ENCODE measurements at regions not wholly inside any gene's neighbourhood (a gene's known extent, or its start where the extent isn't known, plus 50 kb on each side); places are given as distances from the start of the nearest gene placed in this dataset.

DNA sequence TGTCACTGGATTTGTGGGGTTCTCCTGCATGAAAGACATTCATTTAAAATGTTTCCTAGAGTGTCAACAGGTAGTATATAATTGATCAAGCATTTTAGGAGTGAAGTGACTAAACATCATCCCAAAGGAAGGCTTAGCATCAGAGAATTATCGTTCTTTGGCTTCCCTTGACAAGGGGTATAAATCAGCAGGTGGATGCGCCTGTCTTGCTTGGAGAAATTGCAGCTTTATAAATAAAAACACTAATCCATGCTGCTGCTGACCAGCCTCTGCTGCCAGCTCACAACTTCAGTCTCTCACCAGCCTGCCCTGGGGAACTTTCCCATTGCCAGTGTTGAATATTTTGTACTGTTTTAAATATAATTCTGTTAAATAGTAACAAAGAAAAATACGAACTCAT lies 1184.7 kb upstream of the TENM4 start:
- no peak for DNase-seq

DNA sequence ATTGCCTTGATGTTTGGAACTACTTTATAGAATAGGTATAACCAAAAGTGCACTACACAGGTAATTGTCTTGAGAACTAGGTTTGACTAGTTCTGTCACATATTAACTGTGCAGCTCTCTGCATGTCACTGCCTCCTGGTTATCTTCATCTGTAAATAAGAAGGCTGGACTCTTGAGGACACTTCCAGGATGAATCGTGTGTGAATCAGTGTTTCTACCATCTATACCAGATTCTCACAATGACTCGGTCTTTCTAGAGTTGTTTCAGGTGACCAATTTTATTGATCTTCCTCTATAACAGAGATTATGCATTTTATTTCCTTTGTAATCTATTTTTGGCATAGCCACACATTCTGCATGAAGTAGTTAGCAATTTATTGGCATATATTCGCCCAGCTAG lies 1181.0 kb upstream of the TENM4 start:
- DNase-seq, result no peak

- DNase-seq, result no peak
Observed at GRCh38 chr11:80620867-80621266, 1180.0 kb upstream of the TENM4 start.

DNA sequence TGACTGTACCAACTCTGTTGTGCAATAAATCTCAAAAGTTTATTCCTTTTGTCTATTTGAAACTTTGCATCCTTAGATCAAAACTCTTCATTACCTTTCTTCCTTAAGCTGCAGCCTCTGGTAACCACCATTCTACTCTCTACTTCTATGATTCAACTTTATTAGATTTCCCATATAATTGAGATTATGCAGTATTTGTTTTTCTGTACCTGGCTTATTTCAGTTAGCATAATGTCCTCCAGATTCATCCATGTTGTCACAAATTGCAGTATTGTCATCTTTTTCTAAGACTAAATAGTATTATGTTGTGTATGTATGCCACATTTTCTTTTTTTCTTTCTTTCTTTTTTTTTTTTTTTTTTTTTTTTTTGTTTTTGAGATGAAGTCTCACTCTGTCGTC lies 1176.3 kb upstream of the TENM4 start:
- DNase-seq, result no peak

- DNase-seq, result no peak
Observed at GRCh38 chr11:80616070-80616800, 1175.4 kb upstream of the TENM4 start.

DNA sequence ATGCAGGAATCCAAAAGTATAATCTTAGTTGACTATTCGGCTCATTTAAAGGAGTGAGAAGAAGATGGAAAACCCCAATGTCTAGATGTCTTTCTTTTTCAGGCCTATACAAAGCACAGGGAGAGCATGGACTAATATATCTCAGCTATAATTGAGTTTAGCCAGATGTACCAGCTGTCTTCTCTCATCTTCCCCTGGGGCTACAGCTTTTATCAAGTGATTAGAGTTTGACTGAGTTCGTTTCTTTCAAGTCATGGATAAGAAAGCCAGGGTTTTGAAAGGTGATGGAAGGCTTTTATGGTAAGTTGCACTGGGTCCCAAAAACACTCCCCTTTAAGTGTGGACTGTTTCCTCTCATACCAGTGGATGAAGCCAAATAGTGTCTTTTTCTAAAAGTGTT lies 1172.8 kb upstream of the TENM4 start:
- DNase-seq, result no peak

DNA sequence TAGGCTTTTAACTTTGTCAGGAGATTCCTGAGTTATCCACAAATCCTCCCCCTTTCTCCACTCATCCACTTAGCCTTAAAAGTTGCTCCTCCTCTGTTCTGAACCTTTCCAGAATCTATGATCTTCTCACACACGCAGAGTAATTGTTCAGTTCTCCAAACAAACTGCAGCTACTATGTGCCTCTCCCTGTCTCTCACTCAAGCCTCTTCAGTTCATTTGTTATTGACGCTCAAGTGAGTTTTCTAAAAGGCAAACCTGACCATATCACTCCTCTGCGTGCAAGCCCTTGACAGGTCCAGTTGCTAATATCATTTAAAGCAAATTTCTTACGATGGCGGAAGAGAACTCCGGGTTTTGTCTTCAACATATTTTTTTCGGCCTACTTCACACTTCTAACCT lies 1169.7 kb upstream of the TENM4 start:
- DNase-seq, result no peak

- DNase-seq, result no peak
Observed at GRCh38 chr11:80603472-80603871, 1162.6 kb upstream of the TENM4 start.

DNA sequence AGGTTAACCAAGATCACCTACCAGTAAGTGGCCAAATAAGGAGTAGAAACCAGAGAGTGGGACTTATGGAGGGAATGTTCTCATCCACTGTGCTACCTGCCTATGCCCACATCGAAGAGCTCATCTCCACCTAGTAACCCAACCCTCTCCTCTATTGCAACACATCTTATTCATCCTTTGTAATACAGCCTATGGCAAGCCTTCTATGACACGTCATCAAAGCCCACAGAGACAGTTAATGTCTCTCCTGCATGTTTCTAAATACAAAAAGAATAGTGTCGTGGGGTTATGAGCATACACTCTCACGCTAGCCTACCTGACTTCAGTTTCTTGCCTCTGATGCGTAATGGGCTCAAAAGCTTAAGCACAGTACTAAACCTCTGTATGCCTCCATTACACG lies 1158.1 kb upstream of the TENM4 start:
- no peak for DNase-seq

DNA sequence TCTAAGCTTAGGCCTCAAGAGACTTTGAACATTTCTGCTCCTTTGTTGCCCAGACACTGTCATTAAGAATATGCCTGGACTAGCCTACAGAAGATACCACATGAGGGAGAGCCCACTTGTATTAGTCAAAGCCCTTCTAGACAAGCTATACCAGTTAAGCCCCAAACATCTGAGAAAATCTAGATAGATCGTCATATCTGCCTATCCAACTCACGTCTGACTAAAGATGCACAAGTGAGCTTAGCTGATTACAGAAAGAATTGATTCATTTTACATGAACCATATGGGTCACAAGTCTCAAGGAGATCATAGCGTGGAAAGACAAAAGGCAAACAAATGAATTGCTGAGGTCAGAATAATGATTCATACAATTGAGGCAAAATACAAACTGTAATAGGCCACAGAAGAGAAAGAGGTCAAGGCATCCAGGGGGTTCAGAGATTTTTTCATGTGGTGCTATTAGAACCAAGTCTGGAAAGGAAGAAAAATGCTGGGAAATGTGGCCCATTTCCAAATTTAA lies 1155.5 kb upstream of the TENM4 start:
- DNase-seq, result no peak

GRCh38 chr11:80595011-80595410 lies 1154.2 kb upstream of the TENM4 start:
- DNase-seq, result no peak

GRCh38 chr11:80593648-80594374 lies 1153.0 kb upstream of the TENM4 start:
- peak; percentile 40 for DNase-seq

DNA sequence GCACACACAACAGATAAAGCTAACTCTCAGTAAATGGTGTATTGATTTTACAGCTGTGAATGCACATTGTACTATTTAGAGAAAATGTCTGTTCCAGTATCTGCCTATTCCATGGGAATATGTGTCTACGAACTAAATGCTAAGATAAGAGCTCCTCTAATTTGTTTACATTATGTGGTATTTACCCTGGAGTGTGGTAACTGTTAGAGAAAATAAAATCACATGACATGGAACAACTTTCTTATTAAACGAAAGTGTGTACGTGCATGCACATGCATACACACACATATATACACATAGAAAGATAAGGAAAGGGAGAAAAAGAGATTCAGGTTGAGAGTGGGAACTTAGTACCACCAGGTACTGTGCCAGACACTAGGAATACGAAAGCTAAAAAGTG lies 1151.7 kb upstream of the TENM4 start:
- DNase-seq, result no peak

DNA sequence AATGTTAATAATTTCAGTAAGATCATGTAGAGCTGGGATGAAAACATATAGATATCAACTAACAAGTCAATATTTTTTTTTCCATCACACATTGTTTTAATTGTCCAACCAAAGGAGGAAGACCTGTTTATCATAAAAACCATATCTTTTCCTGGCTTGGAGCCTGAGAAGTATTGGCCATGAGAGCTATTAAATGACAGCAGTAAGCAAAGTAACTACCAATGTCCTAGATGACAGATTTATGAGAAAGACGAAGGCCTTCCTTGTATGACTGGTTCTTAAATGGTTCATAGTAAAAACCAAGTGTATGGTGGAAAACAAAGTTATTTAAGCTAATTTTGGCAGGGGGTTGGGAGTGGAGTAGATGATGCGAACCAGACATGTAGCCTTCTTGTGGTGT lies 1147.1 kb upstream of the TENM4 start:
- DNase-seq, result no peak

- no peak for DNase-seq
Observed at GRCh38 chr11:80586464-80586863, 1145.6 kb upstream of the TENM4 start.

GRCh38 chr11:80584661-80585060 lies 1143.8 kb upstream of the TENM4 start:
- DNase-seq, result no peak

GRCh38 chr11:80569832-80570231 lies 1129.0 kb upstream of the TENM4 start:
- no peak for DNase-seq

DNA sequence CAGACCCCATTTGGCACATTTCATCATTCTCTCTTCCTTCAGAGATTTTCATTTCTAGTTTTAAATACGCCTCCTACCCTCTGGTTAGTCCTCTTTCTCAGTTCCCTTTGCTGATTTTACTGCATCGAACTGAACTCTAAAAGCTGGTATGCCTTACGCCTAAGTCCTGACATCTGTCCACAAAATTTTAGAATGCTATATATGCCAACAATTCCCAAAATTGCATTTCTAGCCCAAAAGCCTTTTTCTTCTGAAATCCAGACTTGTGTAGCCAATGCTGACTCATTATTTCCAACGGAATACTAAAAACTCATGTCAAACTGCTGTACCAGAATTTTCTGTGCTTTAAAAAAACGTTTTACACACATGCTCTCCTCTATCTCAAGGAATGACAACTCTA lies 1124.4 kb upstream of the TENM4 start:
- DNase-seq, result no peak

GRCh38 chr11:80562523-80563125 lies 1121.8 kb upstream of the TENM4 start:
- no peak for DNase-seq

- no peak for DNase-seq
Observed at GRCh38 chr11:80559942-80560341, 1119.1 kb upstream of the TENM4 start.

DNA sequence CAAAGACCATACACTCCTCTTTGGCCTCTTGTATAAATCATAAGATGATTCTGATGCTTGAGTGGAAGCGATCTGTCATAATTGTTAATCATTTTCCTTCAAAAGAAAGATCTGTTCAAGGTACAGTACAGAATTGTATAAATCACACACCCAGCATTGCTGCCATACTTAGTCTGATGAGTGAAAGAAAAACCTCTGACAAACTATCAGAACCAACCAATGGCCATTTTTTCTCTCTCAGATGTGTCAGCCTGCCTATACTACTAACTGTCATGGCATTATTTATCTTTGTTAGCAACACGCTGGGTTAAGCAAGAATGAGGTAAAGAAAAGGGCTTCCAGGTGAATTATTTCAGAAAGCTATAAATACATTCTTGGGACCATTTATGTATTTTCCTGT lies 1112.7 kb upstream of the TENM4 start:
- no peak for DNase-seq

DNA sequence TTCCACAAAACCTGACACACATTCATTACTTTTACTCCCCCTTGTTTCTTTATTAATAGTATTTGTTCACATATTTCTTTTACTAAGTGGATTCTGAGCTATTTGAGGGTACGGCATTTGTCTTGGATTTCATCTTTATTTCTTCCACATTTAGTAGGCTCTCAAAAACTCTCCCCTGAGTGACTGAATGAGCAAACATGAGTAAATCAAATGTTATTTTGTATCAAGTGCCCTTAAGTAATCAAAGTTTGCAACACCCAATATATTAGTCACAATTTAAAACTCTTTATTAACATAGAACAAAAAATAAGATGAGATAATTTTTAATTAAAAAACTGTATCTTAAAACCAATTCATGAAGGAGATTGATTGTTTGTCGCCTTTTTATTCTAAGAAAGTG lies 1101.9 kb upstream of the TENM4 start:
- DNase-seq, result no peak

- no peak for DNase-seq
Observed at GRCh38 chr11:80538040-80538439, 1097.2 kb upstream of the TENM4 start.

DNA sequence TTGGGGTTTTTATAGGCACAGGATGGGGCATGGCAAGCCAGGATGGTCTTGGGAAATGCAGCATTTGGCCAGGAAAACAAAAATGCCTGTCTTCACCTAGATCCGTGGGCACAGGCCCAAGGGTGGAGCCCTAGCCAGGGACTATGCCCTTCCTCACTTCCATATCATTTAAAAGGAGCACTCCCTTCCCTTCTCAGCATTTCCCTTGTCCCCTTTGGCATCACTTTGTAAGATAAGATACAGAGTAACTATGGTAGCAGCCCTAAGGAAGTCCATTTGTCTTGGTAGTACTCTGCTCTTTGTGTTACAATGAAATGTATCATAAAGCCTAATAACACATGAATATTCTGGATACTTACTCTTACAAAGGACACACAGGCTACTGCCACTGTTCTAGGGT lies 1092.6 kb upstream of the TENM4 start:
- no peak for DNase-seq
